Cerebellar nuclear complex (tissue), 1 donor: ENCODE measurements at regions not wholly inside any gene's neighbourhood (a gene's known extent, or its start where the extent isn't known, plus 50 kb on each side); places are given as distances from the start of the nearest gene placed in this dataset.

ENCODE experiments used
- DNase-seq, 2 experiments: peaks; one replicate each; lab custom pipeline; 2025; lab: John Stamatoyannopoulos, UW

GRCh38 chr4:85260064-85260463 is 214.9 kb upstream of the ARHGAP24 start:
- DNase-seq, result no peak

DNA sequence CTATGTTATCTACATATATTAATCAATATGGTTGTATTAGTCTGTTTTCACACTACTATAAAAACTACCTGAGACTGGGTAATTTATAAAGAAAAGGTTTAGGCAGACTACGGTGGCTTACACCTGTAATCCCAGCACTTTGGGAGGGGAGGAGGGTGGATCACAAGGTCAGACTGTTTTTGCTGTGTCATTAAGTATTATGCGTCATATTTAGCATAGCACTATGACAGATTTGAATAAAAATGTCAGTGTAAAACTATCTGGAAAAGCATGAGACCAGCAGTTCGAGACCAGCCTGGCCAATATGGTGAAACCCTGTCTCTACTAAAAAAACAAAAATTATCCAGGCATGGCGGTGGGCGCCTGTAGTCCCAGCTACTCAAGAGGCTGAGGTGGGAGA is 209.7 kb upstream of the ARHGAP24 start:
- DNase-seq, result no peak

- DNase-seq, result no peak
These were observed 206.8 kb upstream of the ARHGAP24 start for GRCh38 chr4:85268188-85268587.

DNA sequence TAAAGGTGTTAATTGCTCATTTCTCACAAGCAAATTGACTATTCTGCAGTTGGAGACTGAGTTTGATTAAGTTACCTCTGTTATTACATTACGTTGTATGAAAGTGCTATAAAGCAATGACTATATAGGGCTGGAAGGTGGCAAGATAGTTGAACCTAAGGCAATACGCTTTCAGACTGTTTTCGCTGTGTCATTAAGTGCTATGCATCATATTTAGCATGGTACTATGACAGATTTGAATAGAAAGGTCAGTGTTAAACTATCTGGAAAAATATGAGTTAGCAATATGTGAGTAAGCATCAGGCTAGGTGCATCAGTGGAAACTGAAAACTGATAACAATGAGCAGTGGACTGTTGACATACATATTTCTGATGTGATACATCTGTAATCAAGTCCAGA is 206.0 kb upstream of the ARHGAP24 start:
- no peak for DNase-seq

DNA sequence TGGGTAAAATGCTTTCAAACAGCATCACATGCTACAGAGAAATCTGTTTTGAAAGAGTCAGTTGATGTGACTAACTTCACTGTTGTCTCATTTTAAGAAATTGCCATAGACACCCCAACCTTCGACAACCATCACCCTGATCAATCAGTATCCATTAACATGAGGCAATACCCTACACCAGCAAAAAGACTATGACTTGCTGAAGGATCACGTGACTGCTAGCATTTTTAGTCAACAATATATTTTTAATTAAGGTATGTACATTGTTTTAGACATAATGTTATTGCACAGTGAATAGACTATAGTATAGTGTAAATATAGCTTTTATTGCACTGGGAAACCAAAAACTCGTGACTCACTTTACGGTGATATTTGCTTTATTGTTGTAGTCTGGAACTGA is 200.0 kb upstream of the ARHGAP24 start:
- DNase-seq, result no peak

- DNase-seq, result no peak
These were observed 194.0 kb upstream of the ARHGAP24 start for GRCh38 chr4:85280963-85281362.

GRCh38 chr4:85291226-85291625 is 183.7 kb upstream of the ARHGAP24 start:
- no peak for DNase-seq

- DNase-seq, result no peak
These were observed 176.9 kb upstream of the ARHGAP24 start for GRCh38 chr4:85298037-85298436.

DNA sequence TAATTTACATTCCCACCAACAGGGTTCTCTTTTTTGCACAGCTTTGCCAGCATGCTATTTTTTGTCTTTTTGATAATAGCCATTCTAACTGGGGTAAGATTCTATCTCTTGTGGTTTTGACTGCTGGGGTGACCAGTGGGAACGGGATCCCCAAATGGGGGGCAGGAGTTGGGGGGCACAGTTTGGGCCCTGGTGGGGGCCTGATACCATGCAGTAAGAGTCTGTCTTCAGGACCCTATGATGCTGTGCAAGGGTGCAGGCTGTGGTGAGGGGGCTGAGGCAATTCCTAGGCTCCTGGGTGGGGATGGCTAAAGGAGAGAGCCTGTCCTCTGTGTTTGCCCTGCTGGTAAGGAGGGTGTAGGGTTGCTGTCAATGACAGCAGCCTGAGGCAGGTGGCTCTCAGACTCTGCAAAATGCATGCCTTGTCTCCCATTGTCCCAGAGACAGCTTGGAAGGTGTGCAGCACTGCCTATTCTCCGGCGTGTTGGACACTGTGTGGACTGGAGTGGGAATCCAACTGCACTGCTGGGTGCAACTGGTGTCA is 172.7 kb upstream of the ARHGAP24 start:
- DNase-seq, result no peak

DNA sequence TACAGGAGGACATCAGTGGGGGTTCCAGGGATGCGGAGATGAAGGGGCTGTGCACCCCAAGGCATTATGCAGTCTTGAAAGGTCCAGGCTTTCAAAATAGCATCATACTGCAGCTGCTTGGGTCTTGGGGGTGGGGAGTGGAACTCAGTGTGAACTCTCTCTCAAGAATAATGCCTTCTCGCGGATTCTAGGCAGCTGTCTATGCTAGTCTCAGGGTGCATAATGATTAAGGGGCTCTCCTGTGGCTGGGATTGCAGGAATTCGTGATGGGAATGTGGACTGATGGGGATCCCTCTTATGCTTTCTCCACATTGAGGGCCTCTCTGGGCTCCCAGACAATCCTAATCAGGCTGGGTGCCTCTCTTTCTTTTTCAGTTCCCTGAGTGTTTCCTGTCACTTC is 172.2 kb upstream of the ARHGAP24 start:
- DNase-seq, result no peak

DNA sequence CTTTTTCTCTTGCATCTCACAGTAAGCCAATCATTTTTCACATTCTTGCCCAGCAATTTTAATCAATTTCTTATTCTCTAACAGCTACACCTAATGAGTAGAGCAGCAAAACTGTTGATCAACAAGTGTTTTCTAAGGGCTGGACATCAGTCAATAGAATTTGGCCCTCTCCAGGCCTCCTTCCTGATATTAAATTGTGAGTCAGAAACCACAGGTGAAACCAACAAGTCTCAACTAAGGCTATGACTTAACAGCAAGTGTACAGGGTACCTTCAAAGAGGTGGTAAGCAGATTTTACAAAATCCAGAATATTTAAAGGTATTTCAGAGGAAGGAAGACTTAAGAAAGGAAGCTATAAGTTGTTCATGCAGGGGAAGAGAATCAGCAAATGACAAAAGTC is 156.5 kb upstream of the ARHGAP24 start:
- DNase-seq, result no peak

GRCh38 chr4:85358831-85359230 is 116.1 kb upstream of the ARHGAP24 start:
- DNase-seq, result no peak

DNA sequence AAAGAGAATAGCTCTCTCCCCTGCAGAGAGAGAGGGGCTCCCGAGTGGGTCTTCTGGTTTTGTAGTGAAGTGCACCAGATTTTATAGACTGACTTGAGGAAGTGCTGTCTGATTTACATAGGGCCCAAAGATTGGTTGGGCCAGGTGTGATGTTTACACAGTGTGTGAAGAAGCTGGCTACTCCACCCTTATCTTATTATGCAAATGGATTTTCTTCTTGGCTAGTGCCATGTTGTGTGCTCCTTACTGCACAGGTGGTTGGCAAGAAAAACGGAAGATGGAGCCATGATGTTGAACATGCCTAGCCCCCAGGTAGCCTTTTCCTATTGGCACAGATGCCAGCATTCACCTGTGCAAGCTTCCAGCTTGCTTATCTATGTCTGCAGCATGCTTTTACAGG is 112.4 kb upstream of the ARHGAP24 start:
- no peak for DNase-seq

DNA sequence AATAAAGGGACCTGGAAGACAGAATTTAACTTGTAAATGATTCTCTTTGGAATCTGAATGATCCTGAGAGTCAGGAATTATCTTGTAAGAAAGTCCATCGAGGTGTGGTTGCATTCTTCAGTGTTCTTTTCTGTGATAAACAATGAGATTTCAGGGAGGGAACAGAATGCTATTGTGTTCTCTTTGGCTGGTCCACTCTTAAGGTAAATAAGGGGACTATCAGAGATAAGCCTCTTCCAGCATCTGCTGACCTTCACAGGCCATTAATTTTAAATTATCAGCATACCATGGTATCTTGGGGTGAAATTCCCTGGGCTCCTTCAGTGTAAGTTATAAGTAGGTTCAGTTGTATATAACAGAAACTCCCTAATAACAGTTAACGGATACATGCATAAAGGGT is 107.1 kb upstream of the ARHGAP24 start:
- DNase-seq, result no peak

DNA sequence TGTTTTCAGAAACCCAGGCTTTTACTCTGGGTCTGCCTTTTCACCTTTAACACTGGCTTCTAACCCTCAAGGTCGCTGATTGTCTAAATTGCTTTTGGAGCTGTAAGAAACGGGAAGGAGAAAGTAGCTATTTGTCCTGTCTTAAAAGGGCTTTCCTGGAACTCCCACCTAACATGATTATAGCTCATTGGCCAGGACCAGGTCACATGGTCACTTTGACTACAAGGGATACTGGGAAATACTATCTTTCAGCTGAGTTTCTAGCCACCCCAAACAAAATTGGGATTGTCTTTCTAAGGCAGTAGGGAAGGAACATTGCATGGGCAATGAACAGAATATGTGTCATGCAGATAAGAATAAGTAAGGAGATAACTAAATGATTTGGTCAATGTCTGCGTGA is 106.7 kb upstream of the ARHGAP24 start:
- DNase-seq, result no peak

DNA sequence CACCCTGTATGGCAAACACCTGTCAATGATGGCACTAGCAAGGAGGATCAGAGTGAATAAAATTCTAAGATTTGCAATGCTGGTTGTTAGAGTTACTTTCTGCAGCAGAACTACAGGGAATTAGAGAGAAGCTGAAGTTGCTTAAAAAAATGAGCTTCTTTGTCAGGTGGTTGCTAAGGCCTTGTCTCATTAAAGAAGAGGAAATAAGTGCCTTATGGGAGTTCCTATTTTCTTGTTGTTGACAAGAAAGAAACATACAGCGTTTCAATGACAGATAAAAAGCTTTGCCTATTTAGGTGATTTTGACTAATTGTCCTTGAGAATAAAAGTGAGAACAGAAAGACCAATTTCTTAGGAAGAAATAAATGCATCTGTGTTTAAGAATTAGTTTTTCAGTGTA is 106.0 kb upstream of the ARHGAP24 start:
- no peak for DNase-seq

- DNase-seq, result no peak
These were observed 105.1 kb upstream of the ARHGAP24 start for GRCh38 chr4:85369703-85370380.

DNA sequence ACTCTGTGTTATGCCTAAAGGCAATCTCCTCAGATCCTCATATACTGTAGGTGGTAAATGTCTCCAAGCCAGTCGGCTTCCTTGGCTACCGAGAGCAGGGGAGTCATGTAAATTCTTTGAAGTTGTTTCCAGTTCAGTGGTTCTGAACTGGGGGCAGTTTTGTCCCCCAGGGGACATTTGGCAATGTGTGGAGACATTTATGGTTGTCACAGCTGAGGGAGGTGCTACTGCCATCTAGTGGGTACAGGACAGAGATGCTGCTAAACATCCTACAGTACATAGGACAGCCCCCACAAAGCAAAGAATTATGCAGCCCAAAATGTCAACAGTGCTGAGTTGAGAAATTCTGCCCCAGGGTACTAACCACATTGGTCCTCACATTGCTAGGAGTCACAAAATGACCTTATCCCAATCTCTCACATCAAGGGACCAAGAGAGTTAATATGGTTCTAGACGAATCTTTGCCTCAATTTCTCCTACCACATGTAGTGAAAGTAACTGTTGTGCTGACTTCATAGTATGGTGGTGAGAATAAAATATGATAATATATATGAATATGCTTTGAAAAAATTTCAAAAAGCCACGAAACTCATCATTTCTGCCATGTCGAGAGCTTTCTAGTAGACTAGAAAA is 104.4 kb upstream of the ARHGAP24 start:
- no peak for DNase-seq

- DNase-seq, result no peak
These were observed 102.0 kb upstream of the ARHGAP24 start for GRCh38 chr4:85372966-85373365.

- DNase-seq, result no peak
These were observed 98.7 kb upstream of the ARHGAP24 start for GRCh38 chr4:85376285-85376684.

DNA sequence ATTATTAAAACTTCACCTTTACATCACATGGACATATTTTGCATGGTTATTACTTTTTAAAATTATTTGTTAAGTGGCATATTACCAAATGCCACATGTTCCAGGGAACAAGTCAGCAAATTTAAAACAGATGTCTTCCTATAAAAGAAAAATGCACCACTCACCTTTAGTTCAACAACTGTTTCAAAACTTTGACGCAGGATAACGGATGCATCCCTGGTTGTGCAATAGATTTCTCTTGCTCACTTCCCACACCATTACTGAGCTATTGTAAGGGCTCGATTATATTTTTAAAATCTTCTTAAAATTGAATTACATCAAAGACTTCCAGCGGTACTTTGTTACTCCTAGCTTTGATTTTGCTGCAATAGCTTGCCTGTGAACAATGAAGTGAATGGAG is 93.0 kb upstream of the ARHGAP24 start:
- DNase-seq, result no peak

GRCh38 chr4:85391071-85391470 is 83.9 kb upstream of the ARHGAP24 start:
- no peak for DNase-seq

- no peak for DNase-seq
These were observed 83.2 kb upstream of the ARHGAP24 start for GRCh38 chr4:85391589-85392410.
